HUES6 (cell line): ENCODE measurements at regions not wholly inside any gene's neighbourhood (a gene's known extent, or its start where the extent isn't known, plus 50 kb on each side); places are given as distances from the start of the nearest gene placed in this dataset.
A peak's percentile ranks its signal among the peaks of the same experiment; 100 is the strongest.

Source experiments
- H3K27ac ChIP-seq: 2 replicates; pipeline ENCODE4 v1.7.0; 2013; ENCODE audit warnings: low read depth, mild to moderate bottlenecking, low read length, inconsistent platforms
- H3K27me3 ChIP-seq: 2 replicates; pipeline ENCODE4 v1.6.1; 2013; ENCODE audit warnings: low read length; ENCODE audit not compliant: control insufficient read depth, insufficient read depth
- H3K36me3 ChIP-seq: 2 replicates; pipeline ENCODE4 v1.6.1; 2013; ENCODE audit warnings: low read length; ENCODE audit not compliant: control insufficient read depth, insufficient read depth
- H3K4me1 ChIP-seq: 2 replicates; pipeline ENCODE4 v1.6.1; 2013; ENCODE audit warnings: low read length; ENCODE audit not compliant: control insufficient read depth, insufficient read depth
- H3K4me3 ChIP-seq: 2 replicates; pipeline ENCODE4 v1.5.1; 2013; ENCODE audit warnings: low read depth, low read length
- H3K9ac ChIP-seq: one replicate; pipeline ENCODE4 v1.6.1; 2013; ENCODE audit warnings: mild to moderate bottlenecking, low read length
- H3K9me3 ChIP-seq: 2 replicates; pipeline ENCODE4 v1.6.1; 2013; ENCODE audit warnings: low read depth, low read length; ENCODE audit not compliant: control insufficient read depth, insufficient read depth

DNA sequence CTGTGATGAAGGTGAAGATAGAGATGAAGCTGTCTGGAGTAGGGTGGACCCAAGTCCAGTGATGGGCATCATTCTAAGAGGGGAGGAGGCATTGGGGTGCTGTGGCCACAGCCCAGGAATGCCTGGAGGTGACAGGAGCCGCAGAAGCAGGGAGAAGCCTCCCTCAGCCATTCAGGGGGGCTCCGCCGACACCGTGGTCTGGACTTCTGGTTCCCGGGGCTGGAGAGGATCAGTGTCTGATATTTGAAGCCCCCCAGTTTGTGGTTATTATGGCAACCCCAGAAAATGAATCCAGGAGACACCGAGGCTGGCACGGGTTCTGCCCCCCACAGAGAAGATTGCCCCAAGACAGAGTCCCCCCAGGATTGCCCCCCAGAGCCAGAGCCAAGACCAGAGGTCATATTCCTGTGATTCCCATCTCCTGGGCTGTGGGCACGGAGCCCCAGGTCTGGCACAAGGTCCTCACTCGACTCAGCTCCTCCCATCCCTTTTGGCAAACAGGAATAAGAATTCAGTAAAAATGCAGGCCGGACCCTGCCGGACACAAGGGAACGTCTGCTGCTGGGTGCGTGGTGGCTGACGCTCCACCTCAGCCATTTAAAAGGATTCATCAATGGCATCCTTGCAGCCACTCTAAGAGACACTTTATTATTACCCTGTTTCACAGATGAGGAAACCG is 116.6 kb downstream of the CPZ start:
- no peak overlapping the region for H3K9ac ChIP-seq

DNA sequence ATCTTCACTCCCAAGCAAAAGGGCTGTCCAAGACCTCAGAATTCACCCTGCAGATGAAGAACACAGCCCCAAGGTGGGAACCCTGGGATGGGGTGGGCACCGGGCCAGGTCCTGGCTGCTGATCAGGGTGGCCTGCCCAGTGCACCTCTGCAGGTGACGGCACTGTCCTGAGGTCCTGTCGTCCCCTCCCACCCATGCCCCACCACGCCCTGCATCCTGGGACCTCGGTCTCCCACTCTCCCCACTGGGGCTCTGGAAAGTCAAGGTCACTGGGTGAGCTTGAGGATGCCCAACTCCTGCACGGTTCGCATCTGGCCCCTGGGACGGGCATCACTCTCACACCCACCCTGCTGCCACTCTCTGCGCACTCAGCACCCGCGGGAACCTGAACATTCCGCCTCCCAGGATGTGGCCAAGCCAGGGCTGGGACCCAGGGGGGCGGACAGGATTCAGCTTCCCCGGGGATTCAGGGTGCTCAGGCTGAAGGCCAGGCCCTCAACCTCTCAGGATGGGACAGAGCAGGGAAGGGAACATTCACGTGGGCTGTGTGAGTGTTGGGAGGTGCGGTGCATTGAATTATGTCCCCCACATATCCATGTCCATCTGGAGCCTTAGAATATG is 115.9 kb downstream of the CPZ start:
- no peak overlapping the region for H3K4me3 ChIP-seq
- H3K36me3 ChIP-seq, result no peaks in the 10 kb centered on the region
- no peak overlapping the region for H3K9ac ChIP-seq
- no peak overlapping the region for H3K27ac ChIP-seq
- peaks cover 17% of the 10 kb centered on the region; the same call in 1 of the 2 replicates for H3K4me1 ChIP-seq
- peaks cover 6% of the 10 kb centered on the region; the same call in 1 of the 2 replicates for H3K27me3 ChIP-seq
- peaks cover 15% of the 10 kb centered on the region for H3K9me3 ChIP-seq

More for the DNA sequence above, 116.6 kb downstream of the CPZ start:
- no peak overlapping the region for H3K27ac ChIP-seq
- no peak overlapping the region for H3K4me3 ChIP-seq
- peaks cover 6% of the 10 kb centered on the region; the same call in 1 of the 2 replicates for H3K27me3 ChIP-seq
- H3K9me3 ChIP-seq, result peaks cover 17% of the 10 kb centered on the region
- H3K4me1 ChIP-seq, result peaks cover 17% of the 10 kb centered on the region; the same call in 1 of the 2 replicates
- no peaks in the 10 kb centered on the region for H3K36me3 ChIP-seq

- peaks cover 3% of the 10 kb centered on the region; the same call in 1 of the 2 replicates for H3K9me3 ChIP-seq
- no peak overlapping the region for H3K27ac ChIP-seq
- peaks cover 17% of the 10 kb centered on the region; the same call in 1 of the 2 replicates for H3K4me1 ChIP-seq
- H3K36me3 ChIP-seq, result no peaks in the 10 kb centered on the region
- H3K9ac ChIP-seq, result no peak overlapping the region
- H3K4me3 ChIP-seq, result no peak overlapping the region
- H3K27me3 ChIP-seq, result peaks cover 6% of the 10 kb centered on the region; the same call in 1 of the 2 replicates
Observed at GRCh38 chr4:8707045-8707781, 114.6 kb downstream of the CPZ start.

GRCh38 chr4:8706216-8707044 is 113.9 kb downstream of the CPZ start:
- H3K9ac ChIP-seq, result no peak overlapping the region
- no peaks in the 10 kb centered on the region for H3K36me3 ChIP-seq
- H3K9me3 ChIP-seq, result no peaks in the 10 kb centered on the region
- H3K4me1 ChIP-seq, result peaks cover 17% of the 10 kb centered on the region; the same call in 1 of the 2 replicates
- H3K27ac ChIP-seq, result no peak overlapping the region
- H3K27me3 ChIP-seq, result peaks cover 6% of the 10 kb centered on the region; the same call in 1 of the 2 replicates
- H3K4me3 ChIP-seq, result no peak overlapping the region

- Histone ChIP-seq H3K9me3 (no peaks in the 10 kb centered on the region), H3K4me3 (no peak overlapping the region), H3K9ac (no peak overlapping the region), H3K4me1 (peaks cover 17% of the 10 kb centered on the region; the same call in 1 of the 2 replicates), H3K27ac (peak overlapping the region; percentile 9; the same call in 1 of the 2 replicates), H3K27me3 (peaks cover 6% of the 10 kb centered on the region; the same call in 1 of the 2 replicates), H3K36me3 (no peaks in the 10 kb centered on the region)
Observed at GRCh38 chr4:8705161-8706145, 112.9 kb downstream of the CPZ start.

DNA sequence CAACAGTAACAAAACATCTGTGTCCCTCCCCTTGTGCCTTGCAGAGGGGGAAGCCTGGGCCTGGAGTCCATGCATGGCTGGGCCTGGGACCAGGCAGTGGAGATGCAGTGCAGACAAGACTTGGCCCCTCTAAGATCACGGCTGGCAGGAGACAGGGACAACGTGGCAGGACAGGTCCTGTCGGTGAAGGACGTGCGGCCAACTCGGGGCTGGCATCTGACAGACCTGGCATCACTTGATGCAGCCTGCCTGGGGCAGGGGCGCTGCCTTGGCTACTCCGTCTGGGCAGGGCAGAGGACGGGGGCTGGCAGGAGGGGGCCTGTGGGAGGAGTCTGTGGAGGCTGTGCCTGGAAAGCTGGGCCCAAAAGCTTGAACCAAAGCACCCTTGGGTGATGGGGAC is 112.1 kb downstream of the CPZ start:
- Histone ChIP-seq H3K9me3 (no peaks in the 10 kb centered on the region), H3K4me1 (peaks cover 17% of the 10 kb centered on the region; the same call in 1 of the 2 replicates), H3K36me3 (no peaks in the 10 kb centered on the region), H3K27ac (no peak overlapping the region), H3K27me3 (peaks cover 4% of the 10 kb centered on the region; the same call in 1 of the 2 replicates), H3K4me3 (no peak overlapping the region), H3K9ac (no peak overlapping the region)

- Histone ChIP-seq H3K4me3 (no peak overlapping the region), H3K27me3 (peaks cover 2% of the 10 kb centered on the region; the same call in 1 of the 2 replicates), H3K9me3 (no peaks in the 10 kb centered on the region), H3K36me3 (no peaks in the 10 kb centered on the region), H3K9ac (no peak overlapping the region), H3K27ac (no peak overlapping the region), H3K4me1 (peaks cover 17% of the 10 kb centered on the region; the same call in 1 of the 2 replicates)
Observed at GRCh38 chr4:8703857-8704495, 111.4 kb downstream of the CPZ start.

DNA sequence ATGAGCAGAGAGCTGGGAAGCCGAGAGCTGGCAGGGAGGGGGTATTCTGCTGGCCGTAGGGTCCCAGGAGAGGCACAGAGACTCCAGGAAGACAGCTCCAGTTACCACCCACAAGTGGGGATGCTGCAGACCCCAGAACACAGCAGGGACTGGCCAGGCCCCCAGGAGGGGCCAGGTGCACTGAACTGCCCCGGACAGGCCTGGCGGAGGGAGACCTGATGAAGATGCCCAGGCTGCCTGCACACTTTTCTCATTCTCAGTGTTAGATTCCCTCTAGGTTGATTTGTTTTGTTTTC is 110.8 kb downstream of the CPZ start:
- H3K27me3 ChIP-seq, result peaks cover 2% of the 10 kb centered on the region; the same call in 1 of the 2 replicates
- peaks cover 17% of the 10 kb centered on the region; the same call in 1 of the 2 replicates for H3K4me1 ChIP-seq
- H3K4me3 ChIP-seq, result no peak overlapping the region
- H3K9me3 ChIP-seq, result no peaks in the 10 kb centered on the region
- no peak overlapping the region for H3K9ac ChIP-seq
- no peak overlapping the region for H3K27ac ChIP-seq
- no peaks in the 10 kb centered on the region for H3K36me3 ChIP-seq

- Histone ChIP-seq H3K27me3 (peaks cover 2% of the 10 kb centered on the region; the same call in 1 of the 2 replicates), H3K4me1 (peaks cover 17% of the 10 kb centered on the region; the same call in 1 of the 2 replicates), H3K4me3 (no peak overlapping the region), H3K9me3 (no peaks in the 10 kb centered on the region), H3K27ac (no peak overlapping the region), H3K36me3 (no peaks in the 10 kb centered on the region), H3K9ac (no peak overlapping the region)
Observed at GRCh38 chr4:8702516-8703400, 110.2 kb downstream of the CPZ start.
